H7 (cell line): ENCODE measurements at regions not wholly inside any gene's neighbourhood (a gene's known extent, or its start where the extent isn't known, plus 50 kb on each side); places are given as distances from the start of the nearest gene placed in this dataset.

Source experiments
- DNase-seq: peaks from one replicate; pipeline ENCODE4 v3.0.0; 2012
- H3K27me3 ChIP-seq: 2 replicates; pipeline ENCODE4 v1.6.0; 2011; ENCODE audit warnings: mild to moderate bottlenecking, low read length; ENCODE audit not compliant: control insufficient read depth, insufficient read depth
- H3K36me3 ChIP-seq: replicated peaks from 2 replicates; pipeline ENCODE4 v1.5.1; 2011; ENCODE audit warnings: low read length; ENCODE audit not compliant: control insufficient read depth, insufficient read depth
- H3K4me3 ChIP-seq: 2 replicates; pipeline ENCODE4 v1.5.1; 2011; ENCODE audit warnings: low read depth, mild to moderate bottlenecking, control low read depth, low read length, moderate library complexity; ENCODE audit not compliant: insufficient read depth

GRCh38 chr11:130778026-130778425, 138.3 kb downstream of the SNX19 start:
- Histone ChIP-seq H3K27me3 (no peaks in the 10 kb centered on the region), H3K36me3 (no peaks in the 10 kb centered on the region), H3K4me3 (no peak overlapping the region)
- DNase-seq: no peak

GRCh38 chr11:130778705-130779104, 137.6 kb downstream of the SNX19 start:
- H3K36me3 ChIP-seq: no peaks in the 10 kb centered on the region
- DNase-seq: no peak
- no peak overlapping the region for H3K4me3 ChIP-seq
- H3K27me3 ChIP-seq: no peaks in the 10 kb centered on the region

GRCh38 chr11:130779267-130779666, 137.0 kb downstream of the SNX19 start:
- H3K27me3 ChIP-seq: no peaks in the 10 kb centered on the region
- DNase-seq: no peak
- H3K36me3 ChIP-seq: no peaks in the 10 kb centered on the region
- no peak overlapping the region for H3K4me3 ChIP-seq

GRCh38 chr11:130779943-130780342, 136.3 kb downstream of the SNX19 start:
- Histone ChIP-seq H3K36me3 (no peaks in the 10 kb centered on the region), H3K4me3 (no peak overlapping the region), H3K27me3 (no peaks in the 10 kb centered on the region)
- no peak for DNase-seq

- Histone ChIP-seq H3K36me3 (no peaks in the 10 kb centered on the region), H3K4me3 (no peak overlapping the region), H3K27me3 (no peaks in the 10 kb centered on the region)
- DNase-seq: no peak
These were observed 135.8 kb downstream of the SNX19 start for GRCh38 chr11:130780437-130780836.

GRCh38 chr11:130781931-130782330, 134.3 kb downstream of the SNX19 start:
- Histone ChIP-seq H3K4me3 (no peak overlapping the region), H3K27me3 (no peaks in the 10 kb centered on the region), H3K36me3 (no peaks in the 10 kb centered on the region)
- DNase-seq: no peak

- DNase-seq: peak; percentile 30
- Histone ChIP-seq H3K27me3 (no peaks in the 10 kb centered on the region), H3K4me3 (no peak overlapping the region), H3K36me3 (no peaks in the 10 kb centered on the region)
These were observed 133.7 kb downstream of the SNX19 start for GRCh38 chr11:130782361-130783222.

GRCh38 chr11:130783323-130783722, 133.0 kb downstream of the SNX19 start:
- Histone ChIP-seq H3K4me3 (no peak overlapping the region), H3K27me3 (no peaks in the 10 kb centered on the region), H3K36me3 (no peaks in the 10 kb centered on the region)
- no peak for DNase-seq

GRCh38 chr11:130785380-130786116, 130.7 kb downstream of the SNX19 start:
- H3K4me3 ChIP-seq: no peak overlapping the region
- no peaks in the 10 kb centered on the region for H3K36me3 ChIP-seq
- H3K27me3 ChIP-seq: no peaks in the 10 kb centered on the region
- DNase-seq: peak; percentile 40

- Histone ChIP-seq H3K27me3 (no peaks in the 10 kb centered on the region), H3K36me3 (no peaks in the 10 kb centered on the region), H3K4me3 (no peak overlapping the region)
- DNase-seq: no peak
These were observed 129.7 kb downstream of the SNX19 start for GRCh38 chr11:130786586-130786985.

- no peaks in the 10 kb centered on the region for H3K27me3 ChIP-seq
- no peak for DNase-seq
These were observed 129.1 kb downstream of the SNX19 start for GRCh38 chr11:130787092-130787616.

GRCh38 chr11:130787973-130788570, 128.2 kb downstream of the SNX19 start:
- Histone ChIP-seq H3K27me3 (no peaks in the 10 kb centered on the region), H3K4me3 (no peak overlapping the region), H3K36me3 (no peaks in the 10 kb centered on the region)
- no peak for DNase-seq

More at GRCh38 chr11:130787092-130787616, 129.1 kb downstream of the SNX19 start:
- Histone ChIP-seq H3K4me3 (no peak overlapping the region), H3K36me3 (no peaks in the 10 kb centered on the region)

GRCh38 chr11:130789056-130789640, 127.1 kb downstream of the SNX19 start:
- Histone ChIP-seq H3K27me3 (no peaks in the 10 kb centered on the region), H3K36me3 (no peaks in the 10 kb centered on the region), H3K4me3 (no peak overlapping the region)
- no peak for DNase-seq

- no peaks in the 10 kb centered on the region for H3K36me3 ChIP-seq
- DNase-seq: no peak
- H3K27me3 ChIP-seq: no peaks in the 10 kb centered on the region
- H3K4me3 ChIP-seq: no peak overlapping the region
These were observed 125.6 kb downstream of the SNX19 start for GRCh38 chr11:130790689-130791088.
